Activated naive CD4-positive, alpha-beta T cell treated with anti-CD3 and anti-CD28 coated beads, Interleukin-2, amount 50 U/mL, for 24 hours (primary cell): ENCODE measurements at regions not wholly inside any gene's neighbourhood (a gene's known extent, or its start where the extent isn't known, plus 50 kb on each side); places are given as distances from the start of the nearest gene placed in this dataset.
"Not testable (repeated sequence)": the region's sequence is repeated elsewhere in the genome, so short reads cannot be mapped to it uniquely, and the experiment has no call there.

Experiments used
- H3K27ac Mint-ChIP-seq: one replicate; pipeline ENCODE4 v1.8.0; 2021; ENCODE audit warnings: mild to moderate bottlenecking, mixed read lengths
- H3K27me3 Mint-ChIP-seq: one replicate; pipeline ENCODE4 v1.8.0; 2021; ENCODE audit warnings: mixed read lengths
- H3K36me3 Mint-ChIP-seq: one replicate; pipeline ENCODE4 v1.8.0; 2021; ENCODE audit warnings: mixed read lengths
- H3K4me1 Mint-ChIP-seq: one replicate; pipeline ENCODE4 v1.8.0; 2021; ENCODE audit warnings: mixed read lengths
- H3K4me3 Mint-ChIP-seq: one replicate; pipeline ENCODE4 v1.8.0; 2021; ENCODE audit warnings: mild to moderate bottlenecking, mixed read lengths
- H3K9me3 Mint-ChIP-seq: one replicate; pipeline ENCODE4 v1.8.0; 2021; ENCODE audit warnings: mixed read lengths

DNA sequence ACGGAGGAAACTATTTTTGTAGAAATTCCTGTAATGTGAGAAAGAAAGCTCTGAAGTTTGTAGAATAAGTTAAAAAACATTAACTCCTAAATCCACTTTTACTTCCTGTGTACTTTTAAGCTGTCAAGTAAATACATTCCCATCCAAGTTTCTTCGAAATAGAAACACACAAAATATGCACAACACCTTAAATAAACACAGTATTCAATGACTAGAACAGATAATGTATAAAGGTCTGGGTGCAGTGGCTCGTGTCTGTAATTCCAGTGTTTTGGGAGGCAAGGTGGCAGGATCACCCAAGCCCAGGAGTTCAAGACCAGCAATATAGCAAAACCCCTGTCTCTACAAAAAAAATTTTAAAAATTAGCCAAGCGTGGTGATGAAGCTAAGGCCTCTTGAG lies 121.9 kb upstream of the ODAD2 start:
- Mint-ChIP-seq H3K9me3 (no peaks in the 10 kb centered on the region), H3K36me3 (peaks cover 27% of the 10 kb centered on the region), H3K27ac (no peak overlapping the region), H3K4me1 (peaks cover 14% of the 10 kb centered on the region), H3K4me3 (no peak overlapping the region), H3K27me3 (no peaks in the 10 kb centered on the region)

DNA sequence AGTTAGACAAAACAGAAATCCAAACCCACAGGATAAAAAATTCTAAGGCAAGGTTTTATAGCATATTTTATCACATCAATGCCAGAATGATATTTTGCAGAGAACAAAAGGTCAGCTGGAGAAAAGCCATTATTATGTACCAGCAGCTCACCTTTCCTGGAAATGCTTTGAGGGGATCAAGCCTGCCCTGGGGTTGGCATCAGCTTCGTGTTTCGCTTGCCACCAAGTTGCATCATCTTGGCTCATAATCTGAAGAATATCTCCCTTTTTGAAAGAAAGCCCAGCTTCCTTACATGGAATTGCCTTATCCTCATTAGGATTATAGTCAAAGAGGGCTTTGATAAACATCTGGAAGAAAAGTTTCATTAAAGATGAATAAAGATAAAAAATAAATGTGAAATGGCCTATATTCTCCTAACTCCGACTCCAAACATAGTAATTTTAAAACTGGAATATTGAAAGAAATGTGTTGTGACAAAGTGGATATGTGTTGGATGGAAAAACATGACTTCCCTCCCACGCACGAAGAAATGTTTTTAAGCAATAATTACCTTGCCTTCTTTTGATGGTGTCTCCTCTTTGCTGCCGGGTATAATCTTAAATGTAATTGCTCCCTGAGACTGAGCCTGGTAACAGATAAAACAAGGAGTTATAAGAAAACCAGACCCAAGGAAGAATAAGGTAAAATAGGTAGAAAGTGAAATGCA lies 121.3 kb upstream of the ODAD2 start:
- no peak overlapping the region for H3K27ac Mint-ChIP-seq
- H3K4me3 Mint-ChIP-seq = no peak overlapping the region

DNA sequence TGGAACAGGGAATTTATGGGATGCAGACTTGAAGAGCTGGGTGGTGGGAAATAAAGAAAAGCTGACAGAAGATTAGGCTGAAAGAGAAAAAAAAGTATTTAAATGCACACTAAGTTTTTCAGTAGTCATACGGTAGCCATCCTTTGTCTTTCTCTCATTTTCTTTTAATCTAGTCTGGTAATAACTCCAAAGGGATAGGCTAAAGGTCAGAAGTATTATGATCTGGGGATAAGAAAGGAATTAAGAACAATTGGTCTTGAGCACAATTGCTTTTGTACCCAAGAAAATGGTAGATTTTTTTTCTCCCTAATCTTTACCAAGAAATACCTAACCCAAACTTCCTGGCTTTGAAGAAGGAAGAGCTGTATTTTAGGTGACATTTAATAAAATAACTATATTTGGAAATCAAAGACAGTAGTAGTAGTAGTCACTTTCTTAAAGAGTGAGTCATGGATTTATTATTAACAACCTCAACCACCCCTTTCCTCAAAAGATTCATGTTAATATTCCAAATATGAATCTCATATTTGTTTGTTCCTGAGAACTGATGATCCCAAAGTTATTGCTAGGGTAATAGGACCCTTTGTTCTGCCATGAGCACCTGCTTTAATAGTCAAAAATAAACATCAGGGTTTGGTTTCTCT lies 120.2 kb upstream of the ODAD2 start:
- H3K36me3 Mint-ChIP-seq = peaks cover 25% of the 10 kb centered on the region
- H3K9me3 Mint-ChIP-seq = no peaks in the 10 kb centered on the region
- H3K4me3 Mint-ChIP-seq = no peak overlapping the region
- peak overlapping the region; percentile 76 for H3K27ac Mint-ChIP-seq
- peaks cover 14% of the 10 kb centered on the region for H3K4me1 Mint-ChIP-seq
- no peaks in the 10 kb centered on the region for H3K27me3 Mint-ChIP-seq

More for the DNA sequence above, 121.3 kb upstream of the ODAD2 start:
- H3K36me3 Mint-ChIP-seq = peaks cover 26% of the 10 kb centered on the region
- no peaks in the 10 kb centered on the region for H3K9me3 Mint-ChIP-seq
- no peaks in the 10 kb centered on the region for H3K27me3 Mint-ChIP-seq
- peaks cover 14% of the 10 kb centered on the region for H3K4me1 Mint-ChIP-seq

DNA sequence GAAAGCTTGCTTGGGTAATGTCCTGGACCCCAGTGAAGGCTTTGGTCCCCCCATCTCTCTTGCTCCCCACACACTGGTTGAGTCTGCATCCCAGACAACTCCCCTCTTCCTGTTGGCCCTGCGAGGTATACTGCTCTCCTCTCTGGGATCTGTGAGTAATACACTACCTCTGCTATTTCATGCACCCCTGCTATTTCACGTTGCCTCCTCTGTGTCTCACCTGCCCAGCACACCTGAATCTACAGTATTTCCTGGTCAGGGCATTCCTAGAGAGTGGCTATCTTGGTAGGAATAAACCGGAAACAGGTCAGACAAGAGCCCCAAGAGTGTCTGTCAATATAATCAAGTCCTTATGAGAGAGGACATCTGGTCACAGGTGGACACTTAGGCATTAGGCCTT lies 114.3 kb upstream of the ODAD2 start:
- Mint-ChIP-seq H3K4me3 (no peak overlapping the region), H3K36me3 (peaks cover 15% of the 10 kb centered on the region), H3K27ac (no peak overlapping the region), H3K9me3 (no peaks in the 10 kb centered on the region), H3K27me3 (no peaks in the 10 kb centered on the region), H3K4me1 (no peaks in the 10 kb centered on the region)

DNA sequence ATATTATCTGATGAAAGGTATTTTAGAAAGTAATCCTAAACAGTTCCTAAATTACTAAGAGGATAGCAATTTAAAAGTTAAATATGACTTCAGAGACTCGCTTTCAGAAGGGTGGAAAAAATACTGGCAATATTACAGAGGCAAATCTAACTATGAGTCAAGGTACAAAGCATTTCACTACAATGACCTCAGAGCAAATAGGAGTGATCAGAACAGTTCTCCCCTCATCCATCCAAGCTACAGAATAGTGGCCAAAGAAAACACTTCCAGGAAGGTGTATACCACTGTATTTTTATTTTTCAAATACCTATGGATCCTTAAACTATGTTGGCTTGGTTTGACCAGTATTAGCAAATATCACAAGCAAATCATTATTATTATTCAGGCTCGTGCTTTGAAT lies 112.8 kb upstream of the ODAD2 start:
- H3K4me3 Mint-ChIP-seq = no peak overlapping the region
- no peaks in the 10 kb centered on the region for H3K27me3 Mint-ChIP-seq
- peaks cover 20% of the 10 kb centered on the region for H3K36me3 Mint-ChIP-seq
- H3K4me1 Mint-ChIP-seq = no peaks in the 10 kb centered on the region
- no peak overlapping the region for H3K27ac Mint-ChIP-seq
- H3K9me3 Mint-ChIP-seq = no peaks in the 10 kb centered on the region

DNA sequence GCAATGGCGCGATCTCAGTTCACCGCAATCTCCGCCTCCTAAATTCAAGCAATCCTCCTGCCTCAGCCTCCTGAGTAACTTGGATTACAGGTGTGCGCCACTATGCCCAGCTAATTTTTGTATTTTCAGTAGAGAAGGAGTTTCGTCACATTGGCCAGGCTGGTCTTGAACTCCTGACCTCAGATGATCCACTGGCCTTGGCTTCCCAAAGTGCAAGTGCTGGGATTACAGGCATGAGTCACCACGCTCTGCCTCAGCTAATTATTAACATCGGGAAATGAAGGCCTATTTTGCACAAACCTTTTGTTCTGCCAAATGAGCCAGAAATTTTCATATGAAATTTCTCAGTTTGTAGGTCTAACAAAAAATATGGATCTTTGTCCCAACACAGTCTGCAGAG lies 106.7 kb upstream of the ODAD2 start:
- Mint-ChIP-seq H3K9me3 (peaks cover 4% of the 10 kb centered on the region), H3K36me3 (peaks cover 18% of the 10 kb centered on the region), H3K27me3 (no peaks in the 10 kb centered on the region), H3K4me3 (no peak overlapping the region), H3K4me1 (no peaks in the 10 kb centered on the region), H3K27ac (no peak overlapping the region)

DNA sequence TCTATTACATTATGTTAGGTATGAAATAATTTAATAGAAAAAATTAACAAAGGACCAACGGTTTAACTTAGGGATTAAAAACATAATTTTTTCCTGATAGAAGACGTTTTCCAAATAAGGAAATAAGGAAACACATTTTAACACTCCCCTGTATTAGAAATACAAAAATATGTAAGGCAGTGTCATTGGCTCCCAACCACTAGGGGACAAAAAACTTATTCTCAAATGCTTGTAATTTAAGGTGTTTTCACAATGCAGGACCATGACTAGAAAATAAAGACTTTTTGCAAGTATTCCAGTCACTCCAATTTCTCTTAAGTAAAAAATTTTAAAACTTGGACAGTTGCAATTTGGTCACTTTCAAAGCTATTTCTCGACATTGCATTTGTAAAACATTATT lies 98.8 kb upstream of the ODAD2 start:
- Mint-ChIP-seq H3K27ac (no peak overlapping the region), H3K9me3 (no peaks in the 10 kb centered on the region), H3K27me3 (no peaks in the 10 kb centered on the region), H3K4me3 (no peak overlapping the region), H3K4me1 (no peaks in the 10 kb centered on the region), H3K36me3 (peaks cover 2% of the 10 kb centered on the region)

DNA sequence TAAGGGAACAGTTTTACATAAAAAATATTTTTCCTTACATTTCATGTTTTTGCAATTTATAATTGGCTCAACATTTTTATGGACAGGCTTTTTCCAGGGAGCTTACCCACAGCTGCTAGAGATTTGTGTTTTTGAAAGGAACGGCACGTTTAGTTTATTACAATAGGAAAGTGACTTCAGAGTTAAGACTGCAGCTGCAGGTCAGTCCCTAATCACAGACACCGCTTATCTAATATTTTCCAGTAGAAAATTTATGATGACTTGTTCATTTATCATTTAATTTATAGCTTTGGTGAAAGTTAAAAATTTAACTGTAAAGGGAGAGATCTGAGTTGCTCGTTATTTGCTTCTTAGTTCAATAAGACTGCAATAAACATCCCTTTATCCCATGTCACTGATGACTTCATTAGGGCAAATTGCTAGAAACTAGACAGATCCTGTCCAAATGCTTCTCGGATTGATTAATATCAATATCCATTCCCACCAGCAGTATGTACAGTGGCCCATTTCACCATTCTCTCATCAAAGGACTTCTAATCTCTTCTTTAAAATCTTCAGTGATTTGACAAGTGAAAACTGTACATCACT lies 97.0 kb upstream of the ODAD2 start:
- Mint-ChIP-seq H3K27ac (no peak overlapping the region), H3K4me3 (no peak overlapping the region), H3K9me3 (no peaks in the 10 kb centered on the region), H3K36me3 (peaks cover 4% of the 10 kb centered on the region), H3K27me3 (no peaks in the 10 kb centered on the region), H3K4me1 (peaks cover 5% of the 10 kb centered on the region)

DNA sequence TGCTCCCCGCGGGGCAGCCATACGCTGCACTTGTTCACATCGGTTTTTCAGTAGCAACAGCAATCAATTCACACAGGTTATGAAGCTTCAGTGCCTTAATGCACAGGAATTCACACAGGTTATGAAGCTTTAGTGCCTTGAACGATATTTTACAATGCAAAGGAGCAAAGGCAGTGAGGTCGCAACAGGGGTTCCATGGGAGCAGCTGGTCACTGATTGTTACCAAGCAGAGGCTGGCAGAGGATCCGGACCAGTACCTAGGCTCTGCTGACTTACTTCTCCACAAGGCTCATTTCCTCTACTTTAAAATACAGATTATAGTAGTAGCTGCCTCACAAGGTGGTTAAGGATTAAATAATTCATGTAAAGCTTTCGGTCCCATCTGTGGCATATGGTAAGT lies 95.2 kb upstream of the ODAD2 start:
- H3K4me3 Mint-ChIP-seq = no peak overlapping the region
- H3K9me3 Mint-ChIP-seq = no peaks in the 10 kb centered on the region
- H3K4me1 Mint-ChIP-seq = peaks cover 5% of the 10 kb centered on the region
- peaks cover 9% of the 10 kb centered on the region for H3K36me3 Mint-ChIP-seq
- H3K27me3 Mint-ChIP-seq = no peaks in the 10 kb centered on the region
- H3K27ac Mint-ChIP-seq = no peak overlapping the region

DNA sequence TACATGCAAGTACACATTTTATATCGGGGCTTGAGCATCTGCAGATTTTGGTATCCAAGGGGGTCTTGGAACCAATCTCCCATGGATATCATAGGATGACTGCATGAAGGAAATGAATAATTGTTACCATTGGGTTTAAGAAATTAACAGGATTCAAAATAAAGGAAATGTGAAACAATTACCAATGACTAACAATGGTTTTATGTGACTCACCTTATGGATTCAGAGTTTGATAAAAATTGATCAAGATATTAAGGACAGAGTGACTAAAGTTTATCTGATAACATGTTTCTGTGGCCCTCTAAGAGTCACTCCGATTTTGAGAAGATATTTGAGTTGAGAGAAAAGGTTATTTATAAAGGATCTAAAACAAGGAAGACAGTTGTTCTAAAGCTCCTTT lies 93.0 kb upstream of the ODAD2 start:
- Mint-ChIP-seq H3K27me3 (no peaks in the 10 kb centered on the region), H3K4me3 (no peak overlapping the region), H3K36me3 (peaks cover 25% of the 10 kb centered on the region), H3K4me1 (peaks cover 16% of the 10 kb centered on the region), H3K9me3 (no peaks in the 10 kb centered on the region), H3K27ac (no peak overlapping the region)

DNA sequence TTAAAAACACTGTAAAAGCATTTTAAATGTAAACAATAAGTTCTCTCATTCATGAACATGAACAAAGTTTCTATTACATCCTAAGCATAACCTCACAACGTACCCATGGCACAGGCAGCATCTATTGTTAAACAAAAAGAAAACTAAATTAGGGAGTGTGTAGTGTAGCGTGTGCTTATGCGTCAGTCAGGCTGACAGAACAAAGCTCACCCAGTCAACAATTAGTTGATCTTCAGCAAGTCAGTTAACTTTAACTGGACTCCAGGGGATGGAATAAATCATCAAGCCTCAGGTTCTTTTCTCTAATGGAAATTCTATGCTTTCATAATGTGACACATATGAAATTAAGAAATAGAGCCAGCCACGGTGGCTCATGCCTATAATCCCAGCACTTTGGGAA lies 91.6 kb upstream of the ODAD2 start:
- H3K4me1 Mint-ChIP-seq = peaks cover 16% of the 10 kb centered on the region
- H3K27ac Mint-ChIP-seq = no peak overlapping the region
- no peak overlapping the region for H3K4me3 Mint-ChIP-seq
- H3K9me3 Mint-ChIP-seq = no peaks in the 10 kb centered on the region
- H3K27me3 Mint-ChIP-seq = no peaks in the 10 kb centered on the region
- H3K36me3 Mint-ChIP-seq = peaks cover 34% of the 10 kb centered on the region

DNA sequence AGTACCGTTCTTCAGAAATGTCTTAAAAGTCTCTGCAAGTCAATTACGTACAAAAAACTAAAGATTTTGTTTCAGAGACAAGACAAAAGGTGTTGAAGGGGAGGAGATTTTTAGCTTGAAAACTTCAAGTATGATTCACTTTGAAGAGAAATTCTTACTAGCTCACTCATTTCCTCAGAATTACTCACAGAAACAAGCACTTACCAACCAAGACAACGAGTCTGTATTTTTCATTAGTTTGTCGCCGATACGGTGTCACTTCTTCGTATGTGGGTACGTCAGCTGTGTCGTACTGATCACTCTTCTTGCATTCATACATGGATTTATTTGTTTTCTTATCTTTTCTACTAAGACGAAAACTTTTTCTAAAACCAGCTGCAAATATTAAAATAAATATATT lies 90.6 kb upstream of the ODAD2 start:
- Mint-ChIP-seq H3K27me3 (no peaks in the 10 kb centered on the region), H3K4me3 (no peak overlapping the region), H3K4me1 (peaks cover 16% of the 10 kb centered on the region), H3K27ac (no peak overlapping the region), H3K9me3 (no peaks in the 10 kb centered on the region), H3K36me3 (peaks cover 41% of the 10 kb centered on the region)

DNA sequence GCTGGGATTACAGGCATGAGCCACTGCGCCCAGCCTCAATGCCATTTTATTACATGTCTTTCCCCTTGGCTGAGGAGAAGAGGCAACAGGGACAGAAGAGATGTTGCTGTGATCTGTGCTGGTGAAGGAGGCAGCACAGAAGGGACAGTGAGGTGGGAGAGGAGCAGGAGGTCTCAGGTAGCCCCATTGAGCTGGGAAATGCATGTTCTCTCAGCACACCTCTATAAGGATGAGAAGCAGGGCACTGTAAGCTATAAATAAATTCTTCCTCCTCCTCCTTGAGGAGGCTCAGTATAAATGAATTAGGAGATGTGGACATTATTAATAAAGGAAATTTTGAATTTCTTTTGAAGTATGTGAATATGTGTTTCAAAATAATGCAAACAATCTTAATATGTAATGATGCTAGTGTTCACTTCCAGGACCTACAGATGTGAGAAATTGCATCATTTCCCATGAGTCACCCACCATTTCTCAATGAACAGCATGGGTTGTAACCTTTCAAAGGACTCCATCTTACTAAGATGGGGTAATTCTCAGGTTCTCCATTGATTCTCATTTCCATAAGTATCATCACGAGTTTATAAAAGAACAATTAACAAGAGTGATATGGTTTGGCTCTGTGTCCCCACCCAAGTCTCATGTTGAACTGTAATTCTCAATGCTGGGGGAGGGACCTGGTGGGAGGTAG lies 88.9 kb upstream of the ODAD2 start:
- H3K36me3 Mint-ChIP-seq = peaks cover 43% of the 10 kb centered on the region
- H3K4me1 Mint-ChIP-seq = peaks cover 16% of the 10 kb centered on the region
- H3K4me3 Mint-ChIP-seq = no peak overlapping the region
- H3K9me3 Mint-ChIP-seq = no peaks in the 10 kb centered on the region
- peak overlapping the region; percentile 91 for H3K27ac Mint-ChIP-seq
- no peaks in the 10 kb centered on the region for H3K27me3 Mint-ChIP-seq

DNA sequence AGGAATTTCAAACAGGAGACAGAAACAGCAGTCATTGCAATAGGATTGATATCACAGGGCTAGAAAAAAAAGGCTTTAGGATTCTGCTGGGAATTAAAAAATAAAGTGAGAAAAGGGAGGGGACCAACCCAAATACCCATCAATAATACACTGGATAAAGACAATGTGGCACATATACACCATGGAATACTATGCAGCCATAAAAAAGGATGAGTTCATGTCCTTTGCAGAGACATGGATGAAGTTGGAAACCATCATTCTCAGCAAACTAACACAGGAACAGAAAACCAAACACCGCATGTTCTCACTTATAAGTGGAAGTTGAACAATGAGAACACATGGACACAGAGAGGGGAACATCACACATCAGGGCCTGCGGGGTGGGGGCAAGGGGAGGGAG lies 86.9 kb upstream of the ODAD2 start:
- H3K27ac Mint-ChIP-seq, H3K27me3 Mint-ChIP-seq, H3K4me3 Mint-ChIP-seq, H3K9me3 Mint-ChIP-seq: not testable (repeated sequence)
- H3K36me3 Mint-ChIP-seq = peaks cover 39% of the 10 kb centered on the region
- H3K4me1 Mint-ChIP-seq = peaks cover 10% of the 10 kb centered on the region

DNA sequence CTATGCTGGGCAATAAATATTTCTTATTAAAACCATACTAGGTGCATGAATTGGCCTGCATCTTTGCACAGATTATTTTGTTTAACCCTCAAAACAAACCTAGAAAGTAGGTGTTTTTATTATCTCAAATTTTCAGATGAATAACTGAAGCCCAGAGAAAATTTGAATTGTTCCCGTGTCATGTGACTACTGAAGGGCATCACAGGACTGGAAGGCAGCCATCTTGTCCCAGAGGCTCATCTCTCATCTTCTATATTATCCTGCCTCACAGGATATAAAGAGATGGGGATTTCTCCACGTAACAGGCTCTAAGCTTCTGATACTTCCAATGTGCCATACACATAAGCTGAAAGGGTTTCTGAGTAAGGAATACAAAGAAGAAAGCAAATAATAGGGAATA lies 84.0 kb upstream of the ODAD2 start:
- H3K27me3 Mint-ChIP-seq = no peaks in the 10 kb centered on the region
- H3K4me3 Mint-ChIP-seq = no peak overlapping the region
- H3K4me1 Mint-ChIP-seq = peaks cover 4% of the 10 kb centered on the region
- H3K36me3 Mint-ChIP-seq = peaks cover 38% of the 10 kb centered on the region
- H3K27ac Mint-ChIP-seq = no peak overlapping the region
- no peaks in the 10 kb centered on the region for H3K9me3 Mint-ChIP-seq

DNA sequence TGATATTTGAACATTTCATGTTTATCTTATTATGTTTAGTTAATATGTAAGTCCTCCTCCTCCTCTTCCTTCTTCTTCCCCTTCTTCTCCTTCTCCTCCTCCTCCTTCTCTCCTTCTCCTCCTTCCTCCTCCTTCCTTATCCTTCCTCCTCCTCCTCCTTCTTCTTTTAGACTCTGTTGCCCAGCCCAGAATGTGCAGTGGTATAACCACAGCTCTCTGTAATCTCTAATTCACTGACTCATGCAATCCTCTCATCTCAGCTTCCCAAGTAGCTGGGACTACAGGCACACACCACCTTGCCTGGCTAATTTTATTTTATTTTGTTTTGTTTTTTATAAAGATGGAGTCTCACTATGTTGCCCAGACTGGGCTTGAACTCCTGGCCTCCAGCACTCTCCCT lies 83.4 kb upstream of the ODAD2 start:
- H3K36me3 Mint-ChIP-seq = peaks cover 34% of the 10 kb centered on the region

More for the DNA sequence above, 83.4 kb upstream of the ODAD2 start:
- Mint-ChIP-seq H3K4me1 (no peaks in the 10 kb centered on the region), H3K4me3 (no peak overlapping the region), H3K9me3 (no peaks in the 10 kb centered on the region), H3K27ac (no peak overlapping the region), H3K27me3 (no peaks in the 10 kb centered on the region)
